SK-N-SH treated with all-trans-retinoic acid at 6 μM for 48 hours (cell line): ENCODE measurements at regions not wholly inside any gene's neighbourhood (a gene's known extent, or its start where the extent isn't known, plus 50 kb on each side); places are given as distances from the start of the nearest gene placed in this dataset.
"Not testable (repeated sequence)": the region's sequence is repeated elsewhere in the genome, so short reads cannot be mapped to it uniquely, and the experiment has no call there.

Experiments used
- ATAC-seq: fragments of 200-7000 bp; cut with Tn5 transposase; 3 replicates; pipeline ENCODE4 v1.9.1; 2020; ENCODE audit warnings: mild to moderate bottlenecking, moderate library complexity
- ARNTL ChIP-seq: fragments of 450-650 bp; formaldehyde crosslinking; IDR thresholded peaks from 2 replicates; pipeline ENCODE4 v1.5.0; 2020; ENCODE audit warnings: low read depth, mild to moderate bottlenecking, moderate library complexity, borderline replicate concordance
- BACH2 ChIP-seq: fragments of 250-450 bp; sonication (Bioruptor Pico); IDR thresholded peaks from 2 replicates; pipeline ENCODE4 v1.9.0; 2021; ENCODE audit warnings: mild to moderate bottlenecking, borderline replicate concordance
- CSDC2 ChIP-seq: fragments of 250-450 bp; sonication (Bioruptor Pico); IDR thresholded peaks from 2 replicates; pipeline ENCODE4 v1.5.0; 2020; ENCODE audit warnings: mild to moderate bottlenecking, moderate library complexity
- CSRNP3 ChIP-seq: fragments of 250-450 bp; sonication (Bioruptor Pico); IDR thresholded peaks from 2 replicates; pipeline ENCODE4 v1.5.1; 2021; ENCODE audit warnings: mild to moderate bottlenecking, moderate library complexity
- ESRRG ChIP-seq: fragments of 250-450 bp; sonication (Bioruptor Pico); IDR thresholded peaks from 2 replicates; pipeline ENCODE4 v1.6.1; 2021; ENCODE audit warnings: mild to moderate bottlenecking
- GLIS3 ChIP-seq: fragments of 250-450 bp; sonication (Bioruptor Pico); IDR thresholded peaks from 2 replicates; pipeline ENCODE4 v1.5.0; 2020; ENCODE audit warnings: mild to moderate bottlenecking, moderate library complexity
- POU6F1 ChIP-seq: fragments of 250-450 bp; sonication (Bioruptor Pico); IDR thresholded peaks from 2 replicates; pipeline ENCODE4 v1.8.0; 2021; ENCODE audit warnings: low read depth, mild to moderate bottlenecking, moderate library complexity, borderline replicate concordance
- PPARA ChIP-seq: fragments of 250-450 bp; sonication (Bioruptor Pico); IDR thresholded peaks from 2 replicates; pipeline ENCODE4 v1.5.0; 2020; ENCODE audit warnings: mild to moderate bottlenecking, borderline replicate concordance
- RARB ChIP-seq: fragments of 250-450 bp; sonication (Bioruptor Pico); IDR thresholded peaks from 2 replicates; pipeline ENCODE4 v1.8.0; 2021; ENCODE audit warnings: mild to moderate bottlenecking, moderate library complexity
- TCF4 ChIP-seq: fragments of 250-450 bp; sonication (Bioruptor Pico); IDR thresholded peaks from 2 replicates; pipeline ENCODE4 v1.8.0; 2021; ENCODE audit warnings: mild to moderate bottlenecking, moderate library complexity, borderline replicate concordance
- TOX ChIP-seq: fragments of 250-450 bp; sonication (Bioruptor Pico); IDR thresholded peaks from 2 replicates; pipeline ENCODE4 v1.8.0; 2021; ENCODE audit warnings: mild to moderate bottlenecking, moderate library complexity, borderline replicate concordance
- ZC3H10 ChIP-seq: fragments of 250-450 bp; sonication (Bioruptor Pico); IDR thresholded peaks from 2 replicates; pipeline ENCODE4 v1.5.1; 2021; ENCODE audit warnings: mild to moderate bottlenecking, moderate library complexity
- ZFP3 ChIP-seq: fragments of 250-450 bp; sonication (Bioruptor Pico); IDR thresholded peaks from 2 replicates; pipeline ENCODE4 v1.5.0; 2020; ENCODE audit warnings: mild to moderate bottlenecking, moderate library complexity
- ZNF565 ChIP-seq: fragments of 450-650 bp; formaldehyde crosslinking; conservative IDR thresholded peaks from 2 replicates; pipeline ENCODE4 v1.5.0; 2020; ENCODE audit warnings: low read depth, mild to moderate bottlenecking, moderate library complexity
- ZNF70 ChIP-seq: fragments of 450-650 bp; formaldehyde crosslinking; IDR thresholded peaks from 2 replicates; pipeline ENCODE4 v1.5.0; 2020; ENCODE audit warnings: mild to moderate bottlenecking, moderate library complexity
- TF ChIP-seq, protein P1 (sequence below): fragments of 250-450 bp; sonication (Bioruptor Pico); IDR thresholded peaks from 2 replicates; pipeline ENCODE4 v1.5.0; 2020; ENCODE audit warnings: mild to moderate bottlenecking, moderate library complexity
- TF ChIP-seq, protein P2 (sequence below): fragments of 250-450 bp; sonication (Bioruptor Pico); IDR thresholded peaks from 2 replicates; pipeline ENCODE4 v1.8.0; 2020; ENCODE audit warnings: mild to moderate bottlenecking, moderate library complexity, borderline replicate concordance

DNA sequence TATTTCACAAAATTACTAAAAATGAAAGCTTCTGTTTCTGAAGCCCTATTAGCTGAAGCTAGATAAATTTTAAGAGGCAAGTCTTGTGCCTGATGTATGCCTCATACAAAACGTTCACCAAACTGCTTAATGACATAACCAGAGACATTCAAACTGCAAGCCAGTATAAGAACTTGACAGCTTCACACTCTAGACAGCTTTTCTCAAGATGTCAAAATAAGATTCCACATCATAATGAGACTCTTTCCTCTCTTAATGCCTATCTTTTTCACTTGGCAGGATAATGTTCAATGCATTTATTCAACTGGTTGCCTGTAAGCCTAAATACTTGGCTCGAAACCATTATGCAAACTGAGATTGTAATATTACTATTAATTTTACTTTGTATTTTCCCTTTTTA, 424.0 kb downstream of the LTN1 start:
- TF ChIP-seq ZNF565 (CRISPR knock-in tag): no peak
- TF ChIP-seq ARNTL (CRISPR knock-in tag): no peak
- no peak for TF ChIP-seq ZC3H10 (CRISPR knock-in tag)
- no peak for TF ChIP-seq ZFP3
- no peak for TF ChIP-seq GLIS3 (CRISPR knock-in tag)
- ATAC-seq: no peak

DNA sequence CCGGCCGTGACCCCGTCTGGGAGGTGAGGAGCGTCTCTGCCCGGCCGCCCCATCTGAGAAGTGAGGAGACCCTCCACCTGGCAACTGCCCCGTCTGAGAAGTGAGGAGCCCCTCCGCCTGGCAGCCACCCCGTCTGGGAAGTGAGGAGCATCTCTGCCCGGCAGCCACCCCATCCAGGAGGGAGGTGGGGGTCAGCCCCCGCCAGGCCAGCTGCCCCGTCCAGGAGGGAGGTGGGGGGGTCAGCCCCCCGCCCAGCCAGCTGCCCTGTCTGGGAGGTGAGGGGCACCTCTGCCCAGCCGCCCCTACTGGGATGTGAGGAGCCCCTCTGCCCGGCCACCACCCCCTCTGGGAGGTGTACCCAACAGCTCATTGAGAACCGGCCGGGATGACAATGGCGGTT, 428.7 kb downstream of the LTN1 start:
- ATAC-seq: not testable (repeated sequence)

GRCh38 chr21:28561772-28562171, 430.9 kb downstream of the LTN1 start:
- no peak for TF ChIP-seq CSRNP3 (CRISPR knock-in tag)
- TF ChIP-seq ESRRG: no peak
- no peak for TF ChIP-seq ZFP3
- no peak for TF ChIP-seq TOX (CRISPR knock-in tag)
- TF ChIP-seq ZNF565 (CRISPR knock-in tag): no peak
- no peak for TF ChIP-seq POU6F1
- TF ChIP-seq BACH2 (CRISPR knock-in tag): no peak
- TF ChIP-seq GLIS3 (CRISPR knock-in tag): no peak
- TF ChIP-seq TCF4: no peak
- TF ChIP-seq CSDC2 (CRISPR knock-in tag): no peak
- no peak for TF ChIP-seq RARB
- TF ChIP-seq PPARA (CRISPR knock-in tag): no peak
- TF ChIP-seq, protein P1, sequence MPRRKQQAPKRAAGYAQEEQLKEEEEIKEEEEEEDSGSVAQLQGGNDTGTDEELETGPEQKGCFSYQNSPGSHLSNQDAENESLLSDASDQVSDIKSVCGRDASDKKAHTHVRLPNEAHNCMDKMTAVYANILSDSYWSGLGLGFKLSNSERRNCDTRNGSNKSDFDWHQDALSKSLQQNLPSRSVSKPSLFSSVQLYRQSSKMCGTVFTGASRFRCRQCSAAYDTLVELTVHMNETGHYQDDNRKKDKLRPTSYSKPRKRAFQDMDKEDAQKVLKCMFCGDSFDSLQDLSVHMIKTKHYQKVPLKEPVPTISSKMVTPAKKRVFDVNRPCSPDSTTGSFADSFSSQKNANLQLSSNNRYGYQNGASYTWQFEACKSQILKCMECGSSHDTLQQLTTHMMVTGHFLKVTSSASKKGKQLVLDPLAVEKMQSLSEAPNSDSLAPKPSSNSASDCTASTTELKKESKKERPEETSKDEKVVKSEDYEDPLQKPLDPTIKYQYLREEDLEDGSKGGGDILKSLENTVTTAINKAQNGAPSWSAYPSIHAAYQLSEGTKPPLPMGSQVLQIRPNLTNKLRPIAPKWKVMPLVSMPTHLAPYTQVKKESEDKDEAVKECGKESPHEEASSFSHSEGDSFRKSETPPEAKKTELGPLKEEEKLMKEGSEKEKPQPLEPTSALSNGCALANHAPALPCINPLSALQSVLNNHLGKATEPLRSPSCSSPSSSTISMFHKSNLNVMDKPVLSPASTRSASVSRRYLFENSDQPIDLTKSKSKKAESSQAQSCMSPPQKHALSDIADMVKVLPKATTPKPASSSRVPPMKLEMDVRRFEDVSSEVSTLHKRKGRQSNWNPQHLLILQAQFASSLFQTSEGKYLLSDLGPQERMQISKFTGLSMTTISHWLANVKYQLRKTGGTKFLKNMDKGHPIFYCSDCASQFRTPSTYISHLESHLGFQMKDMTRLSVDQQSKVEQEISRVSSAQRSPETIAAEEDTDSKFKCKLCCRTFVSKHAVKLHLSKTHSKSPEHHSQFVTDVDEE (CRISPR knock-in tag): no peak
- no peak for TF ChIP-seq ZNF70 (CRISPR knock-in tag)
- TF ChIP-seq, all 23 proteins: peak for 0

GRCh38 chr21:28554660-28555475, 437.8 kb downstream of the LTN1 start:
- no peak for ATAC-seq
- TF ChIP-seq POU6F1: no peak
- TF ChIP-seq, protein P2, sequence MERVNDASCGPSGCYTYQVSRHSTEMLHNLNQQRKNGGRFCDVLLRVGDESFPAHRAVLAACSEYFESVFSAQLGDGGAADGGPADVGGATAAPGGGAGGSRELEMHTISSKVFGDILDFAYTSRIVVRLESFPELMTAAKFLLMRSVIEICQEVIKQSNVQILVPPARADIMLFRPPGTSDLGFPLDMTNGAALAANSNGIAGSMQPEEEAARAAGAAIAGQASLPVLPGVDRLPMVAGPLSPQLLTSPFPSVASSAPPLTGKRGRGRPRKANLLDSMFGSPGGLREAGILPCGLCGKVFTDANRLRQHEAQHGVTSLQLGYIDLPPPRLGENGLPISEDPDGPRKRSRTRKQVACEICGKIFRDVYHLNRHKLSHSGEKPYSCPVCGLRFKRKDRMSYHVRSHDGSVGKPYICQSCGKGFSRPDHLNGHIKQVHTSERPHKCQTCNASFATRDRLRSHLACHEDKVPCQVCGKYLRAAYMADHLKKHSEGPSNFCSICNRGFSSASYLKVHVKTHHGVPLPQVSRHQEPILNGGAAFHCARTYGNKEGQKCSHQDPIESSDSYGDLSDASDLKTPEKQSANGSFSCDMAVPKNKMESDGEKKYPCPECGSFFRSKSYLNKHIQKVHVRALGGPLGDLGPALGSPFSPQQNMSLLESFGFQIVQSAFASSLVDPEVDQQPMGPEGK (CRISPR knock-in tag): no peak
- TF ChIP-seq RARB: no peak
- no peak for TF ChIP-seq GLIS3 (CRISPR knock-in tag)
- TF ChIP-seq, all 23 proteins: peak for 0

More at GRCh38 chr21:28561772-28562171, 430.9 kb downstream of the LTN1 start:
- ATAC-seq: no peak
